ENCODE measurements at regions not wholly inside any gene's neighbourhood (a gene's known extent, or its start where the extent isn't known, plus 50 kb on each side); places are given as distances from the start of the nearest gene placed in this dataset.

DNA sequence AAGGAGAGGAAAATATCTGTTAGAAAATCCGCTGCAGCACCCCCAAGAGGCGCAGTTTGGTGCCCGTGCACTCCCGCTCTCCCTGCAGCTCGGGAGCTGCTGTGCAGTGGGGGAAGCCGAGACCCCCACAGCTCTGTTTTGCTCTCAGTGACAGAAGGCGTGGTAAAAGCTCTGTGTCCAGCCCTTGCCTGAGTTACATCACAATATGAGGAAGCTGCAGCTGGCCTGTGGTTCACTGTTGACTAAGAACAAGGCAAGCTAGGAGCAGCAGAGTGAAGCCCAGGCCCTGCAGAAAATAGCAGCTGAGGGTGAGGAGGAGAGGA, 88.5 kb upstream of the ADRA2C start:
- no peak for TF ChIP-seq POLR2AphosphoS5 (IDR thresholded peaks at IDR 0.05; ENCODE audit: insufficient read depth, low read depth, low read length)
- TF ChIP-seq, protein P1, sequence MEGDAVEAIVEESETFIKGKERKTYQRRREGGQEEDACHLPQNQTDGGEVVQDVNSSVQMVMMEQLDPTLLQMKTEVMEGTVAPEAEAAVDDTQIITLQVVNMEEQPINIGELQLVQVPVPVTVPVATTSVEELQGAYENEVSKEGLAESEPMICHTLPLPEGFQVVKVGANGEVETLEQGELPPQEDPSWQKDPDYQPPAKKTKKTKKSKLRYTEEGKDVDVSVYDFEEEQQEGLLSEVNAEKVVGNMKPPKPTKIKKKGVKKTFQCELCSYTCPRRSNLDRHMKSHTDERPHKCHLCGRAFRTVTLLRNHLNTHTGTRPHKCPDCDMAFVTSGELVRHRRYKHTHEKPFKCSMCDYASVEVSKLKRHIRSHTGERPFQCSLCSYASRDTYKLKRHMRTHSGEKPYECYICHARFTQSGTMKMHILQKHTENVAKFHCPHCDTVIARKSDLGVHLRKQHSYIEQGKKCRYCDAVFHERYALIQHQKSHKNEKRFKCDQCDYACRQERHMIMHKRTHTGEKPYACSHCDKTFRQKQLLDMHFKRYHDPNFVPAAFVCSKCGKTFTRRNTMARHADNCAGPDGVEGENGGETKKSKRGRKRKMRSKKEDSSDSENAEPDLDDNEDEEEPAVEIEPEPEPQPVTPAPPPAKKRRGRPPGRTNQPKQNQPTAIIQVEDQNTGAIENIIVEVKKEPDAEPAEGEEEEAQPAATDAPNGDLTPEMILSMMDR (IDR thresholded peaks at IDR 0.05; ENCODE audit: extremely low read depth in 1 of 2, insufficient read depth in 1 of 2, low read depth in 1 of 2, low read length in 2 of 2): no peak
- TF ChIP-seq POLR2A (IDR thresholded peaks at IDR 0.05; ENCODE audit: low read depth, low read length): no peak
- no peak for TF ChIP-seq EZH2 (IDR thresholded peaks at IDR 0.05; ENCODE audit: borderline replicate concordance, low read depth, low read length, severe bottlenecking)
- no peak for TF ChIP-seq FOS (IDR thresholded peaks at IDR 0.05; ENCODE audit: borderline replicate concordance, insufficient read depth, low read length)

All from endothelial cell of umbilical vein (primary cell).